Upper lobe of left lung (tissue), 4 donors: ENCODE measurements at regions not wholly inside any gene's neighbourhood (a gene's known extent, or its start where the extent isn't known, plus 50 kb on each side); places are given as distances from the start of the nearest gene placed in this dataset.

Experiments used
- CTCF ChIP-seq, 6 experiments: fragments of 450-650 bp in 4 of 6; fragments of 200-600 bp in 2 of 6; sonication (generic) in 2 of 6; IDR thresholded peaks; one replicate each; pipeline ENCODE4 v1.5.1; 2016 to 2019; ENCODE audit warnings: antibody characterized with exemption in 6 of 6
- EP300 ChIP-seq, 4 donors: sonication (generic); formaldehyde crosslinking; IDR thresholded peaks; one replicate each; pipeline ENCODE4 v1.5.1; 2017; ENCODE audit warnings: antibody characterized with exemption in 4 of 4, control low read depth in 2 of 4
- POLR2A ChIP-seq, 4 donors: fragments of 450-650 bp; IDR thresholded peaks; one replicate each; pipeline ENCODE4 v1.5.1; 2016 to 2017; ENCODE audit warnings: antibody characterized with exemption in 4 of 4, mild to moderate bottlenecking in 2 of 4

DNA sequence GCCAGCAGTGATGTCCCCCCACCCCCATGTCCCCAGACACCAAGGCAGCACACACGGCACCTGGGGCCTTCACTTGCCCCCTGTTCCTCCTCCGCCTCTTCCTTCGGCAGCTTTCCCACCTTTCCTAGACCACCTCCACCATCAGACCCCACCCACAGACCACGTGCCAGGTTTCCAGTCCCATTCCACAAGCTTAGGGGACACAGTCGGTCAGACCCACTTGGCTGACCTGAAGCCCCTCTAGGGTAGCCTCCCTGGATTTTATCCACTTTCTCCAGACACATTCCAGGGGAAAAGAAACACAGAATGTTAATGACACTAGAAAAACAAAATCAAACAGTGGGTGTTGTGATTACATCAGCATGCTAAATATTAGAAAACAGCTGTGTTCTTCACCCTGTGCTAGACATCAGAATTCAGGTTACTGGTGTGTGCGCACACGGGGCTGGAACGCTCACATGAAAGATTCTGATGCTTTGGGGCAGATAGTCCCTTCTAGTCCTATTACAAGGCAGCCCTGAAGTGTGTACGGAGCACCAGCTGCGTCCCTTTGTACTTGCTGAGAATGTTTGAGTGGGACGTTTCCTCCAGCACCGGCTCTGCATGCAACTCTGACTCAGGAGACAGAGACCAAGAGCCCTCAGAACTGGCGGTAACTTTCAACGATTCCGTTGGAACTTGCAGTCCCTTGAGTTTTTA, 75.5 kb upstream of the PPP2R2D start:
- no peak for TF ChIP-seq POLR2A (IDR thresholded peaks at IDR 0.05)
- TF ChIP-seq CTCF (IDR thresholded peaks at IDR 0.05), result no peak
- TF ChIP-seq EP300 (IDR thresholded peaks at IDR 0.05), result no peak
